H9 (cell line): ENCODE measurements at regions not wholly inside any gene's neighbourhood (a gene's known extent, or its start where the extent isn't known, plus 50 kb on each side); places are given as distances from the start of the nearest gene placed in this dataset.

Experiments used
- DNase-seq: peaks from one replicate; pipeline ENCODE4 v3.0.0-alpha.2; 2017
- H2AFZ ChIP-seq: one replicate; pipeline ENCODE4 v1.6.1; 2013; ENCODE audit warnings: mild to moderate bottlenecking, low read length, control low read depth, moderate library complexity
- H2AK5ac ChIP-seq: 2 replicates; pipeline ENCODE4 v1.6.1; 2013; ENCODE audit warnings: low read length, control low read depth, mixed read lengths; ENCODE audit not compliant: insufficient read length
- H2BK120ac ChIP-seq: one replicate; pipeline ENCODE4 v1.6.1; 2013; ENCODE audit warnings: low read depth, mild to moderate bottlenecking, low read length, control low read depth, inconsistent platforms; ENCODE audit not compliant: poor library complexity, severe bottlenecking
- H2BK12ac ChIP-seq: 2 replicates; pipeline ENCODE4 v1.6.1; 2013; ENCODE audit warnings: low read length, control low read depth, mixed read lengths, low read depth; ENCODE audit not compliant: insufficient read length
- H2BK15ac ChIP-seq: 2 replicates; pipeline ENCODE4 v1.6.1; 2013; ENCODE audit warnings: low read depth, low read length, control low read depth
- H2BK20ac ChIP-seq: one replicate; pipeline ENCODE4 v1.6.1; 2013; ENCODE audit warnings: low read depth, mild to moderate bottlenecking, low read length, control low read depth, inconsistent platforms; ENCODE audit not compliant: poor library complexity, severe bottlenecking
- H2BK5ac ChIP-seq: 2 replicates; pipeline ENCODE4 v1.6.1; 2013; ENCODE audit warnings: low read length, control low read depth, mixed read lengths; ENCODE audit not compliant: insufficient read length
- H3K14ac ChIP-seq: 2 replicates; pipeline ENCODE4 v1.6.1; 2013; ENCODE audit warnings: low read length, control low read depth; ENCODE audit not compliant: insufficient read depth
- H3K18ac ChIP-seq: 2 replicates; pipeline ENCODE4 v1.6.1; 2013; ENCODE audit warnings: low read depth, mild to moderate bottlenecking, mixed read lengths, low read length, control low read depth; ENCODE audit not compliant: insufficient read length
- H3K23ac ChIP-seq: 2 replicates; pipeline ENCODE4 v1.6.1; 2013; ENCODE audit warnings: low read length, control low read depth, mixed read lengths, low read depth; ENCODE audit not compliant: insufficient read length
- H3K23me2 ChIP-seq: 2 replicates; pipeline ENCODE4 v1.6.1; 2013; ENCODE audit warnings: low read depth, mild to moderate bottlenecking, mixed read lengths, low read length, control low read depth; ENCODE audit not compliant: insufficient read length, poor library complexity, severe bottlenecking
- H3K27ac ChIP-seq: 2 replicates; pipeline ENCODE4 v1.5.1; 2013; ENCODE audit warnings: low read length, control low read depth, mixed read lengths, low read depth; ENCODE audit not compliant: insufficient read length
- H3K27me3 ChIP-seq: 2 replicates; pipeline ENCODE4 v1.6.1; 2013; ENCODE audit warnings: low read length, control low read depth, inconsistent platforms; ENCODE audit not compliant: insufficient read depth
- H3K4ac ChIP-seq: 2 replicates; pipeline ENCODE4 v1.6.1; 2013; ENCODE audit warnings: low read depth, mild to moderate bottlenecking, control low read depth, inconsistent platforms, low read length, moderate library complexity
- H3K4me1 ChIP-seq: 2 replicates; pipeline ENCODE4 v1.6.1; 2013; ENCODE audit warnings: low read length, control low read depth, inconsistent platforms; ENCODE audit not compliant: insufficient read depth
- H3K4me2 ChIP-seq: 2 replicates; pipeline ENCODE4 v1.6.1; 2013; ENCODE audit warnings: low read length, control low read depth, mixed read lengths; ENCODE audit not compliant: insufficient read length, insufficient read depth
- H3K56ac ChIP-seq: 2 replicates; pipeline ENCODE4 v1.6.1; 2013; ENCODE audit warnings: low read depth, mild to moderate bottlenecking, mixed read lengths, low read length, control low read depth; ENCODE audit not compliant: insufficient read length
- H3K79me1 ChIP-seq: 2 replicates; pipeline ENCODE4 v1.6.1; 2013; ENCODE audit warnings: low read depth, mild to moderate bottlenecking, moderate library complexity, low read length, control low read depth, inconsistent platforms; ENCODE audit not compliant: insufficient read depth, poor library complexity, severe bottlenecking
- H3K79me2 ChIP-seq: 2 replicates; pipeline ENCODE4 v1.6.1; 2013; ENCODE audit warnings: low read length, control low read depth, inconsistent platforms; ENCODE audit not compliant: insufficient read depth
- H3K9ac ChIP-seq: 2 replicates; pipeline ENCODE4 v1.6.1; 2013; ENCODE audit warnings: low read length, control low read depth, mixed read lengths; ENCODE audit not compliant: insufficient read length; ENCODE audit errors: extremely low read depth
- H3K9me3 ChIP-seq: one replicate; pipeline ENCODE4 v1.6.1; 2013; ENCODE audit warnings: low read depth, low read length, inconsistent platforms; ENCODE audit not compliant: control insufficient read depth
- H3T11ph ChIP-seq: one replicate; pipeline ENCODE4 v1.6.1; 2013; ENCODE audit warnings: mild to moderate bottlenecking, low read length, control low read depth, inconsistent platforms
- H4K20me1 ChIP-seq: one replicate; pipeline ENCODE4 v1.6.1; 2013; ENCODE audit not compliant: control insufficient read depth, insufficient read length, insufficient read depth
- H4K5ac ChIP-seq: 2 replicates; pipeline ENCODE4 v1.6.1; 2013; ENCODE audit warnings: low read depth, mild to moderate bottlenecking, mixed read lengths, low read length, control low read depth; ENCODE audit not compliant: insufficient read length
- H4K8ac ChIP-seq: replicated peaks from 2 replicates; pipeline ENCODE4 v1.6.1; 2013; ENCODE audit warnings: low read length, control low read depth, mixed read lengths, low read depth; ENCODE audit not compliant: insufficient read length
- H4K91ac ChIP-seq: 2 replicates; pipeline ENCODE4 v1.6.1; 2013; ENCODE audit warnings: low read depth, mild to moderate bottlenecking, moderate library complexity, mixed read lengths, low read length, control low read depth; ENCODE audit not compliant: insufficient read length
- H3K27ac Mint-ChIP-seq, 3 experiments: 2 replicates in 2 of 3; 3 replicates in 1 of 3; pipeline ENCODE4 v1.8.0; 2020 to 2021; ENCODE audit warnings: mixed read lengths in 3 of 3, mild to moderate bottlenecking in 1 of 3, moderate library complexity in 1 of 3
- H3K27me3 Mint-ChIP-seq: 2 replicates; pipeline ENCODE4 v1.8.0; 2021; ENCODE audit warnings: low read depth, mild to moderate bottlenecking, moderate library complexity, mixed read lengths
- H3K36me3 Mint-ChIP-seq, 3 experiments: 2 replicates in 2 of 3; 3 replicates in 1 of 3; pipeline ENCODE4 v1.8.0; 2020 to 2021; ENCODE audit warnings: low read depth in 3 of 3, mixed read lengths in 3 of 3; ENCODE audit not compliant: insufficient read depth in 1 of 3
- H3K4me1 Mint-ChIP-seq, 2 experiments: 2 replicates each; pipeline ENCODE4 v1.8.0; 2020; ENCODE audit warnings: mixed read lengths in 2 of 2
- H3K4me3 Mint-ChIP-seq, 2 experiments: 2 replicates in 1 of 2; 3 replicates in 1 of 2; pipeline ENCODE4 v1.8.0; 2020 to 2021; ENCODE audit warnings: mild to moderate bottlenecking in 2 of 2, mixed read lengths in 2 of 2, moderate library complexity in 1 of 2
- H3K9me3 Mint-ChIP-seq, 2 experiments: 2 replicates in 1 of 2; 3 replicates in 1 of 2; pipeline ENCODE4 v1.8.0; 2020; ENCODE audit warnings: mild to moderate bottlenecking in 2 of 2, mixed read lengths in 2 of 2, moderate library complexity in 1 of 2
- CTCF ChIP-seq: fragments of 200-600 bp; sonication (generic); conservative IDR thresholded peaks from 3 replicates; pipeline ENCODE4 v1.8.0; 2021; ENCODE audit warnings: antibody characterized with exemption, mild to moderate bottlenecking
- WGBS: extraction: QIAGEN DNeasy Blood & Tissue Kit; methylation state at CpG from one replicate; pipeline ENCODE4 v1.1.7; 2013; ENCODE audit warnings: missing lambda C conversion rate, low lambda C conversion rate, mixed read lengths; ENCODE audit not compliant: insufficient read length; ENCODE audit errors: extremely low coverage; 5-methylcytosine and 5-hydroxymethylcytosine counted together

DNA sequence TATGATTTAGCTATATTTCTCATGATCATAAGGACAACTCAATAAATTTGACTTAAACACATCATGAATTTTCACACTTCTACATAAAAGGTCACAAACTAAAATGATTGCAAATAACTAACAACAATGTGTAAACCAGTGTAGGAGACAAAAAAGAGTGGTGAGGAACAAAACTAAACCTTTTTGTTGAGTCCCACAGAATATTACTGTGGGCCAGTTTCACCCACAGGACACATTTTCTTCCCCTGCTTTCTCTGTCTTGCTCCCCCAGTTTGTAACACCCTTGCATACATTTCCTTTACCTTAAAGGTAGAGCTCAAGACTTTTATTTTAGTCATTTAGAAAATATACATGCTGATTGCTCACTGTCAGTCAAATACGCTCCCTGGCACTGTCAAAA lies 130.9 kb upstream of the GOLGA6L6 start:
- H3K27ac ChIP-seq: no peak overlapping the region
- no peaks in the 10 kb centered on the region for H3K79me2 ChIP-seq
- H2BK20ac ChIP-seq: no peak overlapping the region
- H3K23me2 ChIP-seq: no peaks in the 10 kb centered on the region
- no peak overlapping the region for H2BK120ac ChIP-seq
- H3K79me1 ChIP-seq: no peaks in the 10 kb centered on the region
- H3K4me2 ChIP-seq: no peak overlapping the region
- H4K5ac ChIP-seq: no peak overlapping the region
- no peak overlapping the region for H3T11ph ChIP-seq
- peaks cover 0 to 9% (median 2%) of the 10 kb centered on the region in 3 experiments; a peak in 4 of 7 replicates for H3K36me3 Mint-ChIP-seq
- H3K4me1 ChIP-seq: no peaks in the 10 kb centered on the region
- no peak overlapping the region for H3K14ac ChIP-seq
- no peak overlapping the region for H3K4me3 Mint-ChIP-seq
- DNase-seq: no peak
- no CpG with 5 or more reads among the region's 1 CpG for WGBS
- no peaks in the 10 kb centered on the region for H4K20me1 ChIP-seq
- H3K27ac Mint-ChIP-seq: no peak overlapping the region
- no peak overlapping the region for H4K8ac ChIP-seq
- H2AK5ac ChIP-seq: no peak overlapping the region
- H3K18ac ChIP-seq: no peak overlapping the region
- H3K27me3 Mint-ChIP-seq: no peaks in the 10 kb centered on the region
- H3K4me1 Mint-ChIP-seq: no peaks in the 10 kb centered on the region
- peaks cover 12 to 26% of the 10 kb centered on the region in 2 experiments for H3K9me3 Mint-ChIP-seq
- no peak overlapping the region for H2AFZ ChIP-seq
- H2BK5ac ChIP-seq: no peak overlapping the region
- no peaks in the 10 kb centered on the region for H3K27me3 ChIP-seq
- H3K9me3 ChIP-seq: peaks cover 37% of the 10 kb centered on the region
- no peak overlapping the region for H3K56ac ChIP-seq
- H3K23ac ChIP-seq: no peak overlapping the region
- H2BK12ac ChIP-seq: no peak overlapping the region
- H3K4ac ChIP-seq: no peak overlapping the region
- no peak overlapping the region for H3K9ac ChIP-seq
- TF ChIP-seq CTCF: no peak
- no peak overlapping the region for H2BK15ac ChIP-seq
- no peak overlapping the region for H4K91ac ChIP-seq
